ENCODE measurements at regions not wholly inside any gene's neighbourhood (a gene's known extent, or its start where the extent isn't known, plus 50 kb on each side); places are given as distances from the start of the nearest gene placed in this dataset.

DNA sequence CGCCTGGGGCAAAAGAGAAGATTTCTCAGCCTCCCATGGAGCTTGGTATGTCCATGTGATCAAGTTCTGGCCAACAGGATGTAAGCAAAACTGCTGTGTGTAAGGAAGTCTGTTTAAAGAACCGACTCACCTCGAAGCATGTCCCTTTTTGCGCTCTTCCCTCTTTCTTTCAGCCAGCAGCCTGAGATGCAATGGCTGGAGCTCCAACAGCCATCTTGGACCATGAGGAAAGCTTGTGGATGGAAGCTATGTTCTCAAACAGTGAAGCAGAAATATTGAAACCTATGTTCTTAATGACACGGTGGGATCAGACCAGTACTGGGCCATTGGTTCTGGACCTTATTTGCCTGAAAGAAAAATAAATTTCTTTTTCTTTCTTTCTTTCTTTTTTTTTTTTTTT lies 82.3 kb upstream of the SLC24A4 start:
- H3K27ac ChIP-seq (replicated peaks), result no peak overlapping the region
- TF ChIP-seq, protein P1, sequence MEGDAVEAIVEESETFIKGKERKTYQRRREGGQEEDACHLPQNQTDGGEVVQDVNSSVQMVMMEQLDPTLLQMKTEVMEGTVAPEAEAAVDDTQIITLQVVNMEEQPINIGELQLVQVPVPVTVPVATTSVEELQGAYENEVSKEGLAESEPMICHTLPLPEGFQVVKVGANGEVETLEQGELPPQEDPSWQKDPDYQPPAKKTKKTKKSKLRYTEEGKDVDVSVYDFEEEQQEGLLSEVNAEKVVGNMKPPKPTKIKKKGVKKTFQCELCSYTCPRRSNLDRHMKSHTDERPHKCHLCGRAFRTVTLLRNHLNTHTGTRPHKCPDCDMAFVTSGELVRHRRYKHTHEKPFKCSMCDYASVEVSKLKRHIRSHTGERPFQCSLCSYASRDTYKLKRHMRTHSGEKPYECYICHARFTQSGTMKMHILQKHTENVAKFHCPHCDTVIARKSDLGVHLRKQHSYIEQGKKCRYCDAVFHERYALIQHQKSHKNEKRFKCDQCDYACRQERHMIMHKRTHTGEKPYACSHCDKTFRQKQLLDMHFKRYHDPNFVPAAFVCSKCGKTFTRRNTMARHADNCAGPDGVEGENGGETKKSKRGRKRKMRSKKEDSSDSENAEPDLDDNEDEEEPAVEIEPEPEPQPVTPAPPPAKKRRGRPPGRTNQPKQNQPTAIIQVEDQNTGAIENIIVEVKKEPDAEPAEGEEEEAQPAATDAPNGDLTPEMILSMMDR (IDR thresholded peaks at IDR 0.05; ENCODE audit: insufficient read depth, low read length), result no peak
- TF ChIP-seq GABPA (IDR thresholded peaks at IDR 0.05; ENCODE audit: low read depth) (no peak), POLR2AphosphoS5 (IDR thresholded peaks at IDR 0.05; ENCODE audit: low read depth) (no peak), SPI1 (IDR thresholded peaks at IDR 0.05; ENCODE audit: borderline replicate concordance, low read depth) (no peak)
- TF ChIP-seq, protein P2, sequence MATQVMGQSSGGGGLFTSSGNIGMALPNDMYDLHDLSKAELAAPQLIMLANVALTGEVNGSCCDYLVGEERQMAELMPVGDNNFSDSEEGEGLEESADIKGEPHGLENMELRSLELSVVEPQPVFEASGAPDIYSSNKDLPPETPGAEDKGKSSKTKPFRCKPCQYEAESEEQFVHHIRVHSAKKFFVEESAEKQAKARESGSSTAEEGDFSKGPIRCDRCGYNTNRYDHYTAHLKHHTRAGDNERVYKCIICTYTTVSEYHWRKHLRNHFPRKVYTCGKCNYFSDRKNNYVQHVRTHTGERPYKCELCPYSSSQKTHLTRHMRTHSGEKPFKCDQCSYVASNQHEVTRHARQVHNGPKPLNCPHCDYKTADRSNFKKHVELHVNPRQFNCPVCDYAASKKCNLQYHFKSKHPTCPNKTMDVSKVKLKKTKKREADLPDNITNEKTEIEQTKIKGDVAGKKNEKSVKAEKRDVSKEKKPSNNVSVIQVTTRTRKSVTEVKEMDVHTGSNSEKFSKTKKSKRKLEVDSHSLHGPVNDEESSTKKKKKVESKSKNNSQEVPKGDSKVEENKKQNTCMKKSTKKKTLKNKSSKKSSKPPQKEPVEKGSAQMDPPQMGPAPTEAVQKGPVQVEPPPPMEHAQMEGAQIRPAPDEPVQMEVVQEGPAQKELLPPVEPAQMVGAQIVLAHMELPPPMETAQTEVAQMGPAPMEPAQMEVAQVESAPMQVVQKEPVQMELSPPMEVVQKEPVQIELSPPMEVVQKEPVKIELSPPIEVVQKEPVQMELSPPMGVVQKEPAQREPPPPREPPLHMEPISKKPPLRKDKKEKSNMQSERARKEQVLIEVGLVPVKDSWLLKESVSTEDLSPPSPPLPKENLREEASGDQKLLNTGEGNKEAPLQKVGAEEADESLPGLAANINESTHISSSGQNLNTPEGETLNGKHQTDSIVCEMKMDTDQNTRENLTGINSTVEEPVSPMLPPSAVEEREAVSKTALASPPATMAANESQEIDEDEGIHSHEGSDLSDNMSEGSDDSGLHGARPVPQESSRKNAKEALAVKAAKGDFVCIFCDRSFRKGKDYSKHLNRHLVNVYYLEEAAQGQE (IDR thresholded peaks at IDR 0.05; ENCODE audit: insufficient replicate concordance, low read depth), result no peak

DNA sequence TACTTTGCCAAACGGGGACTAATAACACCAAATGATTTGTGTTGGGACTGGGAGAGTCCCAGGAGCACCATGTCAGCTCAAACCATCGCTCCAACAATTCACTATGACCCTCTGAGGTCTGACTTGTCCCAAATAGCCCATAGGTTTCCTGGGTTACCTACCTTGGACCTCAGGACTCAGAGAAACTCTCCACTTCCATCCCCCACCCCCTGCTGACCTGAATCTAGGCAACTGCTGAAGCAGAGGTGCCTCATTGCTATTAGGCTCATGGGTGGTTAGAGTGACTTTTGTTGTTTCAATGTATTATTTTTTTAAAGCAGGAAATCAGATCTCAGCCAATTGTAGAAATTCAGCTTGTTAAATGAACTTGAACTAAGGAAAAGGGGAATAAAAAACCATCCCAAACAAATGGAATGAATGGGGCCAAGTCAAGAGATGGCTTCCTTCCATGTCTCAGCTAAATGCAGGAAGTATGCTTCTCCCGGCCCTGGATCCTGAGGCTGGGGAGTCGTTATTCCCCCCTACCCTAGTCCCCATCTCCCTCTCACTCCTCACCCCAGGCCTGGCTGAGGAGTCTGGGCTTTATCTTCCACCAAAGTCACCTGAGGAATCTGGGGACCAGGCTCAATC lies 80.9 kb upstream of the SLC24A4 start:
- no peaks in the 10 kb centered on the region for H3K27me3 ChIP-seq (ENCODE audit: insufficient read depth, poor library complexity, severe bottlenecking)
- TF ChIP-seq, protein P2 (IDR thresholded peaks at IDR 0.05; ENCODE audit: insufficient replicate concordance, low read depth), result no peak
- TF ChIP-seq, protein P1 (IDR thresholded peaks at IDR 0.05; ENCODE audit: insufficient read depth, low read length), result no peak
- no peak overlapping the region for H3K4me3 ChIP-seq (replicated peaks; ENCODE audit: insufficient read depth, low read length)
- no peak for DNase-seq (ENCODE audit: low read depth in 1 of 2, low spot score in 1 of 2)
- H3K27ac ChIP-seq (replicated peaks), result no peak overlapping the region

More for the DNA sequence above, 82.3 kb upstream of the SLC24A4 start:
- DNase-seq (ENCODE audit: low read depth in 1 of 2, low spot score in 1 of 2), result no peak
- Histone ChIP-seq H3K4me3 (replicated peaks; ENCODE audit: insufficient read depth, low read length) (no peak overlapping the region), H3K27me3 (ENCODE audit: insufficient read depth, poor library complexity, severe bottlenecking) (no peaks in the 10 kb centered on the region)

GRCh38 chr14:92244805-92245204 lies 78.2 kb upstream of the SLC24A4 start:
- Histone ChIP-seq H3K27me3 (ENCODE audit: insufficient read depth, poor library complexity, severe bottlenecking) (no peaks in the 10 kb centered on the region), H3K4me3 (replicated peaks; ENCODE audit: insufficient read depth, low read length) (no peak overlapping the region), H3K27ac (replicated peaks) (no peak overlapping the region)
- TF ChIP-seq, protein P2 (IDR thresholded peaks at IDR 0.05; ENCODE audit: insufficient replicate concordance, low read depth), result no peak
- TF ChIP-seq POLR2AphosphoS5 (IDR thresholded peaks at IDR 0.05; ENCODE audit: low read depth) (no peak), SPI1 (IDR thresholded peaks at IDR 0.05; ENCODE audit: borderline replicate concordance, low read depth) (no peak), GABPA (IDR thresholded peaks at IDR 0.05; ENCODE audit: low read depth) (no peak)
- TF ChIP-seq, protein P1 (IDR thresholded peaks at IDR 0.05; ENCODE audit: insufficient read depth, low read length), result no peak
- DNase-seq (ENCODE audit: low read depth in 1 of 2, low spot score in 1 of 2), result no peak

Measured in HL-60 (cell line).